Cerebellar cortex (tissue), 1 donor: ENCODE measurements at regions not wholly inside any gene's neighbourhood (a gene's known extent, or its start where the extent isn't known, plus 50 kb on each side); places are given as distances from the start of the nearest gene placed in this dataset.

Source experiments
- DNase-seq: peaks from one replicate; pipeline ENCODE4 v3.0.0-alpha.2; 2015; ENCODE audit warnings: low spot score

DNA sequence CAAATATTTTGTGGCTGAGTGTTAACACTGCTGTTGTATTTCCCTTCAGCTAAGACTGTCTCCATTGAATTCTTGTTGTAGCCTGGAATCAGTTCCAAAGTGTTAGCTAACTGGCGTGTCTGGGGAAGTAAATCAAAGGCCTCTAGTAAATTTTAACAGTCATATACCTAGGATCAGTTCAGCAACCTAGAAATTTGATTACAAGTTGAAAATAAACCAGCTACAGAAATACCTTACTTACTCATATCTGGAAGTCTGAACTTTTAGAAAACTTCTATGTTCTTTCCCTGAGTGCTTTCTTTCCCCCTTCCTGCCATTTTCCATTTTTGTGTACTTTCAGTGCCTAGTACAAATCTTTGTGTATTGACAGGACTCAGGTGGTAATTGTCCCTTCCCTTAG is 396.7 kb upstream of the DCC start:
- DNase-seq = no peak

DNA sequence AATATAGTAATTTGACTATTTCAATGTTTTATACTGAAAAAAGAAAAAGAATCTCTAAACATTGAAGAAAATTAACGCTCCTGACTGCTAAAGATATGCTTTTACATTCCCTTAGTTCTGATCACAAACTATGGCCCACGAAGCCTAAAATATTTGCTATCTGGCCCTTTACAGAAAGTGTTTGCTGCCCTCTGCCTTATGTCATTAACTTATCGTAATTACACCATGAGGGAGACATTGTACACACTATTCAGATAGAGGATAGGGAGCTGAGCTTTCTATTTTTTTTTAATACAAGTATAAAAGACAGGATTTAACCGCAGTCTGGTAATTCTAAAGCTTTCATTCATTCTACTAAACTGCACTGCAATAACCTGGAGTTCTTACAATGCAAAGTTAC is 393.1 kb upstream of the DCC start:
- no peak for DNase-seq

DNA sequence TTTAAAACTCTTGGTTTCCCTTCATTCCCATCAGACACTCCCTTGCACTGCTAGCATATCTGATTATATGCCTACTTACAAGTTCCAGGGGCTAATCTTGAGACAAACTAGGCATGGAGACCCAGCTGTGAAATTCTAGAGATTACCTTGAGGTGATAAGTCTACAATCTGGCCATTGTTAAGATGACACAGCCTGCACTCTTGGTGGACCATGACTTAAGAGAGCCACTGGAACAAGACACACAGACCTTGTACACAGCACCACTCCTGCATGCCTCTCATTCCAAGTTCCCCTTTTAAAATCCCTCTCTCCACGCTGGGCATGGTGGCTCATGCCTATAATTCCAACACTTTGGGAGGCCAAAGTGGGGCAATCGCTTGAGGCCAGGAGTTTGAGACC is 387.2 kb upstream of the DCC start:
- DNase-seq = no peak

DNA sequence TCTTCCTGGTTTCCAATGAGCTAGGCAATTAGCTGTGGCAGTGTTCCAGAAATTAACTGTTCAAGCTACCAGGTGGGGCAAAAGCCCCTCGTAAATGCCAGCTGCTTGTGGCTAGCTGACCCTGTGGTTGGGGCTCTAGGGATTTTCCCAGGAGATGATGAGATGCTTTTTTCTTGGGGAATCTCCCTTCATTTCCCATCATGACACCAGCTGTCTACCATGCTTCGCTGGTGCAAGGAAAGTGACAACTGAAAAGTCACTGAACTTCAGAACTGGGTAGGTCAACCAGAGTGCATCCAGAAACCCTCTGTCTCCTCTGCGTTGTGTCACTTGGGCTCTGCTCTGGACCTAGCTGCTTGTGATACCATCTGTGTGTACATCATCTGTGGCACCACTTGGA is 386.5 kb upstream of the DCC start:
- no peak for DNase-seq

DNA sequence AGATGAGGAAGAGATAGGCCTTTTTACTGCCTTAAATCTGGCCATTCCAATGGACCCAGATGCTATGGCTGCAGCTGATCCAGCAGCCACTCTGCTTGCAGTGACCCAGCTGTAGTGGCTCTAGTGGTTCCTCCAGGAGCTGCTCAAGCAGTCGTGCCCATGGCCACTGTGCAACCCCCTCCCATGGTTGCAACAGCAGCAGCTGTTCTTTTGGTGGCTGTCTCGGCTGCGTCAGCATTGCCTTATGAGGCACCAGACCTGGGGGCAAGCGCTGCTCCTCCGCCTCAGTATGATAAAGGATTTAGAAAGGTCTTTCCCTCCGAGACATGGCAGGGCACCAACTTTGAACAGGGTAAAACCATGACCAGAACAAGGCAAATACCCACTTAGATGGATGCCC is 384.9 kb upstream of the DCC start:
- DNase-seq = no peak

DNA sequence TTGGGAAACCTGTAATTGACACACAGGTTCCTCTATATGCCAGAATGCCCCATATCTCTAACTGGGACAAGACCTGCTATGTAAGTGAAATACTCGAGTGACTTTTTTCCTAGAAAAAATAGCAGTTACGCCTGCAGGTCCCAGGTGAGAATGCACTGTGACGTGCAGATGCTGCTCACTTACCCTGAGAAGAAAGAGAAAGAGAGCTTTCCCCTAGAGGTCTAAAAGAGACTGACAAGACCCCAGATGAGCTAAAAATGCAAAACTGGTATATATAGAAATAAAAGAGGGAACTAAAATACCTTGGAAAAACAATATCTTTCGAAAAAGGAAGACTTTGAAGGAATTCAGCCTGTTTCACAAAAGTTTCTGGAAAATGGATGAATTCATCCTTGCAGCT is 383.0 kb upstream of the DCC start:
- no peak for DNase-seq

DNA sequence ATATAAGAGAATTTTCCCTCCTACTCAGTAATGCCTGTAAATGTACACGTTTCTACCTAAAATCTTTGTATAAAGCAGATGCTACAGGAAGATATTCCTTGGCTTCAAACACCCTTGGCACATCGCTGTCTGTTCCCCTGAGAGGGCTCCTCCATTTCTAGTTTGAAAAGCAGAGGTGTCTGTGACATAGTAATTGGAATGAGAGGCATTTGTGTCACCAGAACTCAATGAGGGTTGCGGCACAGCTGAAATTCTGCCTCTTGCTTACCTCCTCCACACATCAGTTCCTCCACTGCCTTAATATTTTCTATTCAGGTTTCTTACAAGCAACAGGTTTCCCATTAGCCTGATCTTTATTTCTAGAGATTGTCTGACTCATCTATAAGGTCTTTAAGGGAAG is 359.9 kb upstream of the DCC start:
- DNase-seq = no peak

DNA sequence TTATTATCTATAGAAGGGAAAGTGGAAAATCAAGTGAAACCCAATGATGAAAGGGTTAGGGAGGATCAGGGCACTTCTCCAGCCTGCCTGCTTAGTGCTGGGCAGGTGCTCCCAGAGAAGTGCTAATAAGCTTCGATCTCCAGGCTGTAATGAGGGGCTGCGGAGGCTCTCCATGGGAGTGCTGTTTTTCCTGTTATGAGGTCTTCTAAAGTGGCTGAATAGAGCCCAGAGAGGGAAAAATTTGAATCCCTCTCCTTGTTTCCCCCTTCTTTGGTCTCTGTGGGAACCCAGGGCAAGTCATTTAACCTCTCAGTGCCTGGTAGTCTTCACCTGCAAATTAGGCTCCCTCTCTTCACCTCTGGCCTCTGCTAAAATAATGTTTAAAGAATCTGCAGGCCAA is 351.7 kb upstream of the DCC start:
- DNase-seq = no peak

DNA sequence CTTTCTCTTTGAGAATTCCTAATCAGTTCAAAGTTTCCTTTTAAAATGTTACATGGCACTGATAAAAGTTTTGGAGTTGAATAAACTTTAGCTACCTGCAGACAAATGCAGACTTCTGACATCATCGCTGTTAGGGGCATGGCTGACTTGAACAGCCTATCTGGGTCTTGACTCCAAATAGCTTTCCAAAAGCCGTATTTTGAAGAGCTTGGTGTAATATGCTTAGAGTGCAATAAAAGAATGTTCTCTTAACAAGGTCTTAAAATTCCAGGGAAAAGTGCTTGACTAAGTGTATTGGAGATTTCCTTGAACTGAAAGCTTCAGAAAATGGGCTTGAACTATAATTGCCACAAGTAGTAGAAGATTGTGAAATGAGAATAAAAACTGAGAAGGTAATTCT is 342.9 kb upstream of the DCC start:
- no peak for DNase-seq

DNA sequence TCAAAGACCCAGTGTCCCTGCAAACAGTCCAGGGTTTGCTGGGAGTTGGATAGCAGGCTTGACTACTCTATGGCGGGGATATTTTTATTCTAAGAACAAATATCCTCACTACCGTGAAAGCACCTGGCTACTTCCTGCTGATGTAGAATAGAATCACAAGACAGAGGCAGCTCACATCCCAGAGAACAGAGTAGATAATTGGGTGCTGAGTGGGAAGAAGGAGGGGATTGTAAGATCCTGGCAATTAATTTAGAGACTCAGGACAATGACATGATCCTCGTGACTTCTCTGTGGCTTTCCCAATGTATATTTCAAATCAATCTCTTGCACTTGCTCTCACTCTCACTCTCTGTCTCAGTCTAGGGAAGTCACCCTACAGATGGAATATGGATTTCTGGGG is 341.9 kb upstream of the DCC start:
- DNase-seq = no peak

DNA sequence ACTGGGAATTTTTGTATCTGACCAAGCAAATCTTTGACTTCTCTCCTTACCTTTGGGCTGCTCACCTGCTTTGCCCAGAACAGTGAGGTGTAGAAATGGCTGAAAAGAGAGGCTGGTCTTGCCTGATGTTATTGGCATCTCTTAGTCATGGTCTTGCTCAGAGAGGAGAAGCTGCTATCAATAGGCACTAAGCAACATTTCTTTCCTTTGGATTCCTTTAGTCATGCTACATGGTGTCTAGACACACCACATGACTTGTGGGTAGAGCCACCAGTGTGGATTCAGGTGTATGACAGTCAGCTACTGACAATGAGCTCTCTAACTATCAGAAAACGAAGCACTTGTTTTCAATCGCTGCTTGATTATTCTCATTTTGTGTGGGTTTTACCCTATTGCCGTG is 341.3 kb upstream of the DCC start:
- no peak for DNase-seq

DNA sequence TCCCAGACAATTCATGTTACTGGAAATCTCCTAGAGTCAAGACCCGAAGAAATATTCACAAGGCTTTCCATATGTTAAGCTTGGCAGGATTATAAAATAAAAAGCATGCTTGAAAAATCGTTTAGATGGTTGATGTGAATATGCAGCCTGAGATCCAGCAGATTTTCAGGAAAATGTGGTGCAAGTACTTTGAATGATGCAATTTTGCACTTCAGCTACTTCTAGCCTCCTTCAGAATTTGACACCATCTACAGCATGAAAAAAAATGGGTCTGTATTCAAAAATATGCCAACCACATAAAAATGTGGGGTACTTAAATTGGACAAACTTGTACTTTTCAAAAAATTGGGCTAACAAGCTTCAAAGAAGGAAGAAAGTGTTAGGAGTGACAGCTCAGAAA is 340.6 kb upstream of the DCC start:
- no peak for DNase-seq

DNA sequence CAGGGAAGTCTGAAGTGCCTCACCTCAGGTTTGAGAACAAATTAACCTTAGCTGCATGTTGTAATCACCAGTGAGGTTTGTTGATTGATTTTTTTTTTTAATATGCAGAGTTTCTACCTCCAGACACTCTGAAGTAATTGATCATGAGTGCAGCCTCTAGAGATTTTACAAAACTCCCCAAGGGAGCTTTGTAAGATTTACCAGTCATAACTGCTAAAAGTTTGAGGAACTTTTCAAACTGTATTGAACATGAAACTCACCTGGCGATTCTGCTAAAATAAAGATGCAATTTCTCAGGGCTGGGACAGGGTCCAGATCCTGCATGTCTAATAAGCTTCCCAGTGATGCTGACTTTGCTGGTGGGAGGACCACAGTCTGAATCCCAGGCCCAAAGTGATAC is 339.6 kb upstream of the DCC start:
- DNase-seq = no peak

DNA sequence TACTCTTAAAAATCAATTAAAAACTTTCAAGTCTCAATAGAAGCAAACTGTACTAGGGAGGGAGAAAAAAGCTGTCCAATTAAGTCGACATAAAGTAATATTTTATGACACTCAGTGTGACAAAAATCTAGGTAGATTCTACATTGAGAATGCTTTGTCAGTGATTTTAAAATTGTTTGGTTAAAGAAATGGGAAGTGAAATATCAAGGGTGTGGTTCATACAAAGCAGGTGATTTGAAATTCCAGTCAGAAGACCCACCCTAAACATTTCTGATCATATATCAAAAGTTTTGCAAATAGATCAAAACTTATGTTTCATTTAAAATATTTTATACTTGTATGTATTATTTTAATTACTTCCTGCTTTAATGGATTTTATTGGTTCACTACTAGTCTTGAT is 338.9 kb upstream of the DCC start:
- DNase-seq = no peak

DNA sequence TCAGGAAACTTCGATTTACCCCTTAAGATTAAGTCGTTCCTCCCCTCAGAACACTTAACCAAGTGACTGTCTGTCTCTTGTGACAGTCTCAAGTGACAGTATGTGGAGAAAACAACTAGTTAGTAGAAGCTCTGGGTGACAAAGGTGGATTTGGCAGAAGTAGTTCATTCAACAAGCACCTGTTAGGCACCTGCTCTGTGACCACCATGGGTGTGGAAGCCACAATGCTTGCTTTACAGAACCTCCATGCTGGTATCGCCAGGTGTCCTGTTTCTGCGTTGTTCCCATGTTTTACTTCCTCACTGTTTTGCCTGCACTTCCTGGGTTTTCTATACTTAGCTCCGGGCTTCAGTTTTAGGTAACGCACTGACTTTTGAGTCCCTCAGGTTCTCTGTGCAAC is 337.4 kb upstream of the DCC start:
- DNase-seq = no peak

DNA sequence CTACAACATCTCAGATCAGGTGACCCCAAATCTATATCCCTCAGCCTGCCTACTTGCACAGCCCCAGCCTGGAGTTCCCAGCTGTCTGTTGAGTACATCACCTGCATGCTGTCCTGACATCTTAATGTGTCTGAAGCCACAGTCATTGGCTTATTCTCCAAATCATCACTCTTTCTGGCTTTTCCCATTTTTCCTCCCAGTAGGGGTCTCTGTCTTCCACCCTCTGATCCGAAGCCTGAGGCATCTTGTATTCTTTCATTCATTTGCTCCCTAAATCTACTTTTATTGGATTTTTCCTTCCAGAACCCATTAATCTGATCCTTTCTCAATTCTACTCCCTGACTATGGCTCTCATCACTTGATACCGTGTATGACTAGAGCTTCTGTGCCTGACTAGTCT is 332.9 kb upstream of the DCC start:
- DNase-seq = no peak

DNA sequence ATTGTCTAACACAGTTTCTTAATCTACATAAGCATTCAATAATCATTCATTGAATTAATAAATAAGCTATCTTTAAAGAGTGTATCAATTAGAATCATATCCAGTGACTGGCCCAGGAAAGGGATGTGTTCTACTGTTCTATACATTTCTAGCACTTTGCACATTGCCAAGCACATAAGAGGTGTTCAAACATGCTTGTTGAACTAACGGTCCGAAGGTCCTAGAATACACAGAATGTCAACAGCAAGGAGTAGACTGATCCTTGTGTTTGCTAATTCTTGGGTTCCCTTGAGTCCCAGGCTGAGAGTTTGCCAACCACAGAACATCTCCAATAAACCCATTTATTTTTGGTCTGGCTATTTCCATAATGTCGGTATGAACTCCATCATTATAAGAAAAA is 331.7 kb upstream of the DCC start:
- no peak for DNase-seq

DNA sequence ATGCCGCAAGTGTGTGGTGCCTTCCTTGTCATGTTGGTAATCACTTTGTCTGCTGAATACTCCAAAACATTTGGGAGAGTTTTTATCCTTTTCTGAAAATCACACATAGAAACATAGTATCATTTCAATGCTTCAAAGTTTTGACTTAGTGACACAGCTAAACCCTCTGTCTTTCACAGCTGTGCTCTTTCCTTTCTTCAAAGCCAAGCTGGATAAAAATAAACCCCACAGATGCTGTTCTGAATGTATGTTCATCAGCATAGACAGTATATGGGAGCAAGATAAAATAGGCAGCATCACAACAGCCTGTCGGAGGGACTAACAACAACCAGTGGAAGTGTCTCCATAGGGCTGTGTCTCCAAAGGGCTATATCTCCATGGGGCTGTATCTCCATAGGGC is 331.3 kb upstream of the DCC start:
- DNase-seq = no peak

DNA sequence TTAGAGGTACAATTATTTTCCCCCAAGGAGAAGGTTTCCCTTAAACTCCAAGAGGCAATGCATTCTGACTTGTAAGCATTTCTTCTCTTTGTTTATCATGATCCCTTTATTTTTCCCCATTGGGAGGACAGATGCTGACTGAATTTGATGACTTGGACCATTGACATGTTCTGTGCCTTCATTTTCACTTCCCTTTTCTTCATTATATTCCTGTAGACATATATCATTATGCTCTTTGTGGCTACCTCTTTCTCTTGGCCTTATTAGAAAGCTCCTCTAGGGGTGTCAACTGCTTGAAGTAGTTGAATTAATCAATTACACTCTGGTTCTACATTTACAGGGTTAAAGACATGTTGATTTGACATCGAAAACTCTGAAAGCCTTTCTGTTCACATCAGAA is 330.0 kb upstream of the DCC start:
- no peak for DNase-seq

DNA sequence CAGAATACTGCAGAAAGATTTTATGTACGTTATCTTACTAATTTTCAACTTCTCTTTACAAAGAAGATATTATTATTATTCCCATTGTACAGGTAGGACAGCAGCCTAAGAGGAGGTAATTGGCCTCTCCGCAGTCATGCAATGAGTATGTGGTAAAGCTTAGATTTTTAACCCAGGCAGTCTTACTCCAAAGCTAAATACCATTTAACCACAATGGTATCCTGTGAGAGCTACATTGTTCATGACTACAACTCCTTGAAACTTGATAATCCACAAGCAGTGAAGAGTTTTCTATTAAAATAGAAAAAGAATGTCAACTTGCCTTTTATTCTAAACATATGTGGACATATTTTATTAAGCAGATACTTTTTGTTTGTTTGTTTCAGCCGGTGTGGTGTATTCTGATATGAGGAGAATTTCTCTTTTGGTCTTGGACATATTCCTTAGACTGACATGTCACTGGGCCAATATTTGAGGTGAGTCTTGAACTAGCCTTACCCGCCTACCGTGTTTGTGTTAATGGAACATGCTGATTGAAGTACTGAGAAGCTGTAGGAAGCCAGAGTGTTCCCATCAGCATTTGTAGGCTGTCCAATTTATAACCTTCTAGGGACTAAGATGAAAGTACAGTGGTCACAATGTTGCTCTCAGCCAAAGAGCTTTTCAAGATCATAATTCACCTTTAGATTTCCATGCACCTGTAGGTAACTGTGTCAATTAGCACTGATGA is 293.9 kb upstream of the DCC start:
- no peak for DNase-seq

DNA sequence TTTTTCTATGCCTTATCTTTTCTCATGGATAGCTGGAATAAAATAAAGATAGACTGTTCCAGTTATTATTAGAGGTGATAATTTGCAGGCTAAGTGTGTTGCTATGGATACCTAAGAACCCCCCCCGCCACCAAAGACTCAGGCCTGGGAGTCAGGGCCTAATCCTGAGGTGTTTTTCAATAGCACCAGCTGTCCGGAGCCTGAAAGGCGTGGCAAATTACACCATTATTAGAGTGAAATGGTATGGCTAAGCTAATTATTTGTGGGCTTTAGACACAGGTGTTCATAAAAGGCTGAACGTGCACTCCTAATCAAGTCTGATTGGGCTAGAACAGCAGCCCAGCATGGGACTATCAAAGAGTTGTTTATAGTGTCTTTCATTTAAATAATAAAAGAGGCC is 293.2 kb upstream of the DCC start:
- no peak for DNase-seq

DNA sequence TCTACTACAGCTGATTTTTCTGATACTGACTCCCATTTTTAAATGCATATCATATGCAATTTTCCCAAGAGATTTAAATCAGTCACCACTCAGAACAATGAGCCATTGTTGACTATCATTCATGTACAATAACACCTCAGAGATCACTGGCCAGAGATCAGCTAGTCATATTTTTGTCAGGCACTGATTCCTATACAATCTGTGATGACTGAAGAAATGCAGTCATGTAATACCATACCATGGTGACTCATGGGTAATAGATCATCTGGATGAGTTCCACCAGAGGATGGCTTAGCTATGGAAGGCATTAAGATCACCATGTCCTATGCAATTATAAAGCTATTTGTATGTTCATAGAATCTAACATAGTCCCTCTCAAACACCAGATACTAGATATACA is 285.7 kb upstream of the DCC start:
- no peak for DNase-seq

DNA sequence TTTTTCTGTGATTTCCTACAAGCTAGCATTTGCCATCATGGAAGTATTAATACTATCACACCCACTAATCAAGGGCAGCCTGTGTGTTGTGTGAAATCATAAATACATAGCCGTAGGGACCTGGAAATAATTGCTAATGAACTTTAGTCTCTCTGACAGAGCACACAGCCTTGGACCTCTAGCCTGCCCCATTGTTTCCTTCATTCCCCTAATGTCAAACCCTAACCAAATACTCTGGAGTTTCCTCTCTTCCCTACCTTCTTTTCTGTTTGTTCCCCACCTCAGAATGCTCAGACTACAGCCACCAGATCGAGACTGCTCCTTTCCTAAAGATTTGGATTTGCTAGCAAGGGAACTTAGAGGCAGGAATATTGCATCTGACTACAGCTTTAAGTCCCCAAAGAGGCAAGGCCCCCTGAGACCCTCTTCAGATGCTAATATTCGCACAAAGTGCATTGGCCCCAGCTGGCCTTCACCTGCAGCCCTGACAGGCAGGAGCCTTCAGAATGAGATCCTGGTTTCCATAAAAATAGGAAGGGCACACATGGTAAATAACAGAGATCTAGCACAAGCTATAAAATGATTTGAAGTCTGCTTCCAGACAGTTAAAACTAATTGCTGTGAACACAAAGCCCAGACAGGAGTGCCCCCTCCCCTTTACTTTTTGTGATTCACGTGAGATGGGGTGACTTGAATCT is 279.2 kb upstream of the DCC start:
- no peak for DNase-seq

DNA sequence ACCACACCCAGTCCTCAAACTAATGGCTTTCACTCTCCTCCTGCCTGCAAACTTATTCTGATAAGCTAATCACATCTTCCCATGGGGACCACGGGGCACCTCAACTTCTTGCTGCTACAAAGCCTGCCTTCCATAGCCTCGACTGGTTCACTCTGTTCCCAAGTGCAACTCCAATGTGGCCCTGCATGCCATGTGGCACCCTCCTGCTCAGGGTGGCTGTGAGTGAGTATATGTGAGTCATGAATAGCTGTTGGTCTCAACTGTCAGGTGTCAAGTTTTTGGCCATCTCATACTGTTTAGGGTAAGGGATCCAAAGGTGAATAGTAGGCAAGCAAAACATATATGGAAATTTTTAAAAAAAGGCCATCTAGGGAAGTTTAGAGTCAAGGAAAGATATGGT is 276.1 kb upstream of the DCC start:
- DNase-seq = no peak
